H1 (cell line): ENCODE measurements at regions not wholly inside any gene's neighbourhood (a gene's known extent, or its start where the extent isn't known, plus 50 kb on each side); places are given as distances from the start of the nearest gene placed in this dataset.

ENCODE experiments used
- CTCF ChIA-PET: fragments of 300-600 bp; sonication (Branson Sonifier 250); formaldehyde crosslinking; loops from one replicate; lab custom pipeline; 2021; ENCODE audit not compliant: partially characterized antibody; lab: Charles Lee
- POLR2A ChIA-PET: fragments of 300-600 bp; sonication (Branson Sonifier 250); formaldehyde crosslinking; loops from one replicate; lab custom pipeline; 2021; ENCODE audit warnings: inconsistent platforms; ENCODE audit not compliant: partially characterized antibody; lab: Charles Lee
- DNase-seq, 2 experiments: peaks; one replicate each; pipeline versions ENCODE4 v3.0.0 to v3.0.0-alpha.2; 2010 to 2022; ENCODE audit warnings: low spot score in 2 of 2, low read depth in 1 of 2, mixed read lengths in 1 of 2
- FAIRE-seq: peaks from 2 replicates; lab custom pipeline; 2011; peaks lifted over from hg19 to GRCh38; lab: Jason Lieb, UNC
- H2AFZ ChIP-seq: 2 replicates; pipeline ENCODE4 v1.8.1; 2012; ENCODE audit warnings: low read length, inconsistent platforms
- H2AK5ac ChIP-seq: 2 replicates; pipeline ENCODE4 v1.6.1; 2013; ENCODE audit warnings: low read depth, low read length
- H2BK120ac ChIP-seq: replicated peaks from 2 replicates; pipeline ENCODE3; 2013; ENCODE audit warnings: low read depth, low read length, inconsistent platforms
- H2BK12ac ChIP-seq: 2 replicates; pipeline ENCODE4 v1.6.1; 2013; ENCODE audit warnings: low read depth, low read length
- H2BK15ac ChIP-seq: 2 replicates; pipeline ENCODE4 v1.6.1; 2013; ENCODE audit warnings: low read length
- H2BK20ac ChIP-seq: 2 replicates; pipeline ENCODE4 v1.6.1; 2013; ENCODE audit warnings: low read length
- H2BK5ac ChIP-seq: 2 replicates; pipeline ENCODE4 v1.6.1; 2013; ENCODE audit warnings: low read depth, low read length
- H3K14ac ChIP-seq: 2 replicates; pipeline ENCODE4 v1.6.1; 2013; ENCODE audit warnings: inconsistent platforms; ENCODE audit not compliant: insufficient read length
- H3K18ac ChIP-seq: 2 replicates; pipeline ENCODE4 v1.6.1; 2013; ENCODE audit warnings: low read length; ENCODE audit errors: extremely low read depth
- H3K23ac ChIP-seq: 2 replicates; pipeline ENCODE4 v1.6.1; 2013; ENCODE audit warnings: inconsistent platforms; ENCODE audit not compliant: insufficient read length
- H3K23me2 ChIP-seq: 2 replicates; pipeline ENCODE4 v1.6.1; 2013; ENCODE audit warnings: low read depth, low read length
- H3K27ac ChIP-seq: 2 replicates; pipeline ENCODE4 v1.6.1; 2011; ENCODE audit warnings: low read depth, low read length, inconsistent platforms
- H3K27me3 ChIP-seq, 4 experiments: replicated peaks in 1 of 4; 1 replicate in 1 of 4; 2 replicates in 3 of 4; pipeline versions ENCODE4 v1.6.1 to v1.8.1; 2011 to 2013; ENCODE audit warnings: low read length in 3 of 4, mild to moderate bottlenecking in 3 of 4, inconsistent platforms in 2 of 4, mixed read lengths in 2 of 4, moderate library complexity in 1 of 4; ENCODE audit not compliant: control insufficient read depth in 3 of 4, insufficient read depth in 3 of 4; ENCODE audit errors: extremely low read depth in 1 of 4
- H3K36me3 ChIP-seq, 4 experiments: 2 replicates each; pipeline versions ENCODE4 v1.6.1 to v1.8.1; 2011 to 2013; ENCODE audit warnings: mild to moderate bottlenecking in 4 of 4, low read length in 3 of 4, moderate library complexity in 2 of 4, control low read depth in 1 of 4, inconsistent platforms in 1 of 4; ENCODE audit not compliant: insufficient read depth in 4 of 4, control insufficient read depth in 2 of 4
- H3K4ac ChIP-seq: replicated peaks from 2 replicates; pipeline ENCODE3; 2013; ENCODE audit warnings: low read length, low read depth, mixed read lengths, inconsistent platforms; ENCODE audit not compliant: insufficient read length
- H3K4me1 ChIP-seq, 4 experiments: replicated peaks in 1 of 4; 1 replicate in 1 of 4; 2 replicates in 3 of 4; pipeline versions ENCODE4 v1.6.1 to v1.8.1; 2011 to 2013; ENCODE audit warnings: low read length in 3 of 4, inconsistent platforms in 2 of 4, mixed read lengths in 1 of 4; ENCODE audit not compliant: insufficient read depth in 4 of 4, control insufficient read depth in 3 of 4
- H3K4me2 ChIP-seq, 2 experiments: 2 replicates each; pipeline versions ENCODE4 v1.6.1 to v1.8.1; 2011 to 2013; ENCODE audit warnings: low read depth in 2 of 2, low read length in 2 of 2, control low read depth in 1 of 2, inconsistent platforms in 1 of 2, mild to moderate bottlenecking in 1 of 2; ENCODE audit not compliant: insufficient read depth in 1 of 2
- H3K4me3 ChIP-seq, 4 experiments: fragments of 200-600, 300-600 bp in 1 of 4; sonication (generic), shearing (Covaris generic), sonication (Bioruptor Twin) in 1 of 4; 2 replicates each; pipeline versions ENCODE4 v1.5.1 to v1.8.1; 2011 to 2016; ENCODE audit warnings: low read length in 4 of 4, low read depth in 3 of 4, control low read depth in 2 of 4, inconsistent platforms in 2 of 4, mild to moderate bottlenecking in 2 of 4, mixed read lengths in 1 of 4, moderate library complexity in 1 of 4; ENCODE audit not compliant: insufficient read depth in 2 of 4; ENCODE audit errors: extremely low read depth in 1 of 4
- H3K56ac ChIP-seq: replicated peaks from 2 replicates; pipeline ENCODE3; 2013; ENCODE audit warnings: low read depth, mild to moderate bottlenecking, mixed read lengths, low read length, inconsistent platforms; ENCODE audit not compliant: insufficient read length
- H3K79me1 ChIP-seq: 2 replicates; pipeline ENCODE4 v1.6.1; 2013; ENCODE audit warnings: low read depth, low read length, control low read depth
- H3K79me2 ChIP-seq, 2 experiments: 2 replicates each; pipeline versions ENCODE4 v1.6.1 to v1.8.1; 2012 to 2013; ENCODE audit warnings: low read length in 2 of 2, mild to moderate bottlenecking in 2 of 2, inconsistent platforms in 1 of 2; ENCODE audit not compliant: insufficient read depth in 2 of 2, control insufficient read depth in 1 of 2
- H3K9ac ChIP-seq, 4 experiments: replicated peaks in 1 of 4; 1 replicate in 1 of 4; 2 replicates in 3 of 4; pipeline versions ENCODE4 v1.6.1 to v1.8.1; 2011 to 2013; ENCODE audit warnings: low read depth in 3 of 4, low read length in 3 of 4, control low read depth in 2 of 4, mild to moderate bottlenecking in 2 of 4, moderate library complexity in 2 of 4, inconsistent platforms in 1 of 4; ENCODE audit errors: extremely low read depth in 1 of 4
- H3K9me3 ChIP-seq, 2 experiments: 2 replicates each; pipeline versions ENCODE4 v1.6.1 to v1.8.1; 2012 to 2013; ENCODE audit warnings: mild to moderate bottlenecking in 2 of 2, moderate library complexity in 2 of 2, control low read depth in 1 of 2, inconsistent platforms in 1 of 2, low read depth in 1 of 2, low read length in 1 of 2, mixed read lengths in 1 of 2; ENCODE audit not compliant: insufficient read depth in 2 of 2
- H4K20me1 ChIP-seq, 2 experiments: replicated peaks in 1 of 2; 2 replicates each; pipeline versions ENCODE3 to v1.8.1; 2011 to 2013; ENCODE audit warnings: inconsistent platforms in 2 of 2, low read length in 2 of 2, mild to moderate bottlenecking in 1 of 2; ENCODE audit not compliant: insufficient read depth in 2 of 2, control insufficient read depth in 1 of 2
- H4K5ac ChIP-seq: 2 replicates; pipeline ENCODE4 v1.6.1; 2013; ENCODE audit warnings: low read length, low read depth, mixed read lengths, inconsistent platforms; ENCODE audit not compliant: insufficient read length
- H4K8ac ChIP-seq: 2 replicates; pipeline ENCODE4 v1.8.0; 2013; ENCODE audit warnings: mild to moderate bottlenecking, moderate library complexity, low read length, inconsistent platforms; ENCODE audit not compliant: insufficient read depth; ENCODE audit errors: extremely low read depth
- H4K91ac ChIP-seq: replicated peaks from 2 replicates; pipeline ENCODE3; 2013; ENCODE audit warnings: low read length, mixed read lengths, inconsistent platforms; ENCODE audit not compliant: insufficient read length
- BCL11A ChIP-seq, 2 experiments: IDR thresholded peaks; one replicate each; pipeline ENCODE4 v1.6.1; 2011; ENCODE audit warnings: low read depth in 2 of 2, low read length in 2 of 2, mild to moderate bottlenecking in 2 of 2
- CEBPB ChIP-seq: IDR thresholded peaks from 2 replicates; pipeline ENCODE4 v1.6.1; 2012; ENCODE audit warnings: low read depth, low read length
- EGR1 ChIP-seq: IDR thresholded peaks from 2 replicates; pipeline ENCODE4 v1.6.1; 2011; ENCODE audit warnings: low read depth, low read length, borderline replicate concordance
- EP300 ChIP-seq, 2 experiments: IDR thresholded peaks; 1 replicate in 1 of 2; 2 replicates in 1 of 2; pipeline ENCODE4 v1.6.1; 2011 to 2012; ENCODE audit warnings: low read depth in 2 of 2, low read length in 2 of 2, mild to moderate bottlenecking in 2 of 2, borderline replicate concordance in 1 of 2, inconsistent platforms in 1 of 2, moderate library complexity in 1 of 2
- JUN ChIP-seq: IDR thresholded peaks from 2 replicates; pipeline ENCODE4 v1.6.1; 2011; ENCODE audit warnings: low read depth, mild to moderate bottlenecking, improper control_type of control experiment, low read length
- KDM5A ChIP-seq: fragments of 200-600 bp; IDR thresholded peaks from 2 replicates; pipeline ENCODE4 v1.7.1; 2012; ENCODE audit warnings: mild to moderate bottlenecking, low read length, inconsistent platforms, mixed read lengths
- NRF1 ChIP-seq: IDR thresholded peaks from 2 replicates; pipeline ENCODE4 v1.6.1; 2011; ENCODE audit warnings: mild to moderate bottlenecking, low read depth, low read length, improper control_type of control experiment
- RAD21 ChIP-seq, 2 experiments: IDR thresholded peaks in 1 of 2; conservative IDR thresholded peaks in 1 of 2; 2 replicates each; pipeline ENCODE4 v1.6.1; 2011; ENCODE audit warnings: low read depth in 2 of 2, low read length in 2 of 2, improper control_type of control experiment in 1 of 2, inconsistent platforms in 1 of 2, mild to moderate bottlenecking in 1 of 2, moderate library complexity in 1 of 2
- RNF2 ChIP-seq: fragments of 200-900, 300-1000 bp; sonication (generic); IDR thresholded peaks from 2 replicates; pipeline ENCODE4 v1.7.1; 2016; ENCODE audit warnings: borderline replicate concordance, low read depth, mild to moderate bottlenecking, antibody characterized with exemption, low read length; ENCODE audit not compliant: poor library complexity, severe bottlenecking; ENCODE audit errors: missing control alignments
- SIRT6 ChIP-seq: IDR thresholded peaks from one replicate; pipeline ENCODE4 v1.7.1; 2012; ENCODE audit warnings: low read length, inconsistent platforms
- SRF ChIP-seq: IDR thresholded peaks from 2 replicates; pipeline ENCODE4 v1.6.1; 2011; ENCODE audit warnings: mild to moderate bottlenecking, low read depth, low read length, moderate library complexity
- WGBS, 2 experiments: shearing (Covaris generic) in 1 of 2; methylation state at CpG; one replicate each; pipeline versions ENCODE4 v1.1.6 to v1.1.7; 2013 to 2015; ENCODE audit warnings: low lambda C conversion rate in 2 of 2, mixed read lengths in 2 of 2, inconsistent platforms in 1 of 2, low coverage in 1 of 2, missing lambda C conversion rate in 1 of 2; ENCODE audit not compliant: insufficient replicate concordance in 2 of 2, insufficient coverage in 1 of 2, insufficient read length in 1 of 2; ENCODE audit errors: extremely low coverage in 1 of 2, missing lambda C conversion rate in 1 of 2; 5-methylcytosine and 5-hydroxymethylcytosine counted together
- TF ChIP-seq, protein P1 (sequence below): IDR thresholded peaks from 2 replicates; pipeline ENCODE4 v1.6.1; 2012; ENCODE audit warnings: inconsistent platforms
- TF ChIP-seq, protein P2 (sequence below): IDR thresholded peaks from 2 replicates; pipeline ENCODE4 v1.6.1; 2011; ENCODE audit warnings: low read length, improper control_type of control experiment

DNA sequence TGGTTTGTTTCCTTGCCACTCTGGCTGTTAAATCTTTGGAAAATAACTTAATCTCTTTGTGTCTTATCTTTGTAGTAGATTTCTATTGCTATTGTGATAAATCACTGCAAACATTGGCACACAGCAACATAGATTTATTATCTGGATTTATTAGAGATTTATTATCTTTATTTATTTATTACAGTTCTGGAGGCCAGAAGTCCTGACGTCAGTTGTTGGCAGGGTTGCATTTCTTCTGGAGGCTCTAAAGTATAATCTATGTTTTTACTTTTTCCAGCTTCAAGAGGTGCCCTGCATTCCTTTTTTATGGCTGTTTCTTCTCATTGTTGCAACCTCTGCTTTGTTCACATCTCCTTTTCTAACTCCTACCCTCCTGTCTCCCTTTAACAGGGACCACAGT lies 542.8 kb downstream of the GRXCR1 start:
- no peak overlapping the region for H3K27ac ChIP-seq
- no peak overlapping the region for H2BK15ac ChIP-seq
- peaks cover 11% of the 10 kb centered on the region in 2 experiments; a peak in 3 of 4 replicates for H3K9me3 ChIP-seq
- H3K4me2 ChIP-seq: no peak overlapping the region
- H3K23me2 ChIP-seq: no peaks in the 10 kb centered on the region
- H3K23ac ChIP-seq: no peak overlapping the region
- DNase-seq: no peak
- H2BK5ac ChIP-seq: no peak overlapping the region
- no peak overlapping the region for H3K4ac ChIP-seq
- H4K5ac ChIP-seq: no peak overlapping the region
- H3K4me1 ChIP-seq: no peaks in the 10 kb centered on the region
- 100% methylated on average over 1 of the region's 1 CpG; no CpG with 5 or more reads in 1 of the 2 experiments for WGBS, 2 experiments
- H2AFZ ChIP-seq: no peak overlapping the region
- no peaks in the 10 kb centered on the region for H3K27me3 ChIP-seq
- no peak overlapping the region for H3K56ac ChIP-seq
- H2AK5ac ChIP-seq: no peak overlapping the region
- no peak for FAIRE-seq
- H3K79me2 ChIP-seq: no peaks in the 10 kb centered on the region
- H2BK120ac ChIP-seq: no peak overlapping the region
- no peaks in the 10 kb centered on the region; a peak in 1 of 8 replicates for H3K36me3 ChIP-seq
- H3K18ac ChIP-seq: no peak overlapping the region
- no peak overlapping the region for H3K4me3 ChIP-seq
- no peaks in the 10 kb centered on the region for H3K79me1 ChIP-seq
- no peak overlapping the region for H4K8ac ChIP-seq
- H4K20me1 ChIP-seq: no peaks in the 10 kb centered on the region
- no peak overlapping the region for H3K9ac ChIP-seq
- no peak overlapping the region for H4K91ac ChIP-seq
- ChIA-PET CTCF (no interaction called here), POLR2A (no interaction called here)
- no peak overlapping the region for H2BK20ac ChIP-seq
- H2BK12ac ChIP-seq: no peak overlapping the region
- H3K14ac ChIP-seq: no peak overlapping the region
- TF ChIP-seq, protein P1, sequence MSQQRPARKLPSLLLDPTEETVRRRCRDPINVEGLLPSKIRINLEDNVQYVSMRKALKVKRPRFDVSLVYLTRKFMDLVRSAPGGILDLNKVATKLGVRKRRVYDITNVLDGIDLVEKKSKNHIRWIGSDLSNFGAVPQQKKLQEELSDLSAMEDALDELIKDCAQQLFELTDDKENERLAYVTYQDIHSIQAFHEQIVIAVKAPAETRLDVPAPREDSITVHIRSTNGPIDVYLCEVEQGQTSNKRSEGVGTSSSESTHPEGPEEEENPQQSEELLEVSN: no peak
- TF ChIP-seq SIRT6 (no peak), BCL11A (IDR thresholded peaks at IDR 0.05; ENCODE audit: low read depth in 2 of 2, low read length in 2 of 2) (no peak), EP300 (IDR thresholded peaks at IDR 0.05; ENCODE audit: borderline replicate concordance in 1 of 2, low read depth in 2 of 2, low read length in 2 of 2) (no peak), KDM5A (no peak), JUN (no peak), RNF2 (no peak), NRF1 (no peak), CEBPB (no peak), SRF (no peak), EGR1 (no peak), RAD21 (IDR thresholded peaks at IDR 0.05 in 1 of 2, conservative IDR thresholded peaks at IDR 0.05 in 1 of 2; ENCODE audit: low read depth in 2 of 2, low read length in 2 of 2) (no peak)
- TF ChIP-seq, protein P2, sequence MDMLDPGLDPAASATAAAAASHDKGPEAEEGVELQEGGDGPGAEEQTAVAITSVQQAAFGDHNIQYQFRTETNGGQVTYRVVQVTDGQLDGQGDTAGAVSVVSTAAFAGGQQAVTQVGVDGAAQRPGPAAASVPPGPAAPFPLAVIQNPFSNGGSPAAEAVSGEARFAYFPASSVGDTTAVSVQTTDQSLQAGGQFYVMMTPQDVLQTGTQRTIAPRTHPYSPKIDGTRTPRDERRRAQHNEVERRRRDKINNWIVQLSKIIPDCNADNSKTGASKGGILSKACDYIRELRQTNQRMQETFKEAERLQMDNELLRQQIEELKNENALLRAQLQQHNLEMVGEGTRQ: no peak
